Peyer's patch (tissue), 4 donors: ENCODE measurements at regions not wholly inside any gene's neighbourhood (a gene's known extent, or its start where the extent isn't known, plus 50 kb on each side); places are given as distances from the start of the nearest gene placed in this dataset.

Experiments
- POLR2A ChIP-seq, 2 donors: fragments of 450-650 bp; IDR thresholded peaks; one replicate each; pipeline ENCODE4 v1.5.1; 2017; ENCODE audit warnings: antibody characterized with exemption in 2 of 2, mild to moderate bottlenecking in 2 of 2, moderate library complexity in 2 of 2
- TF ChIP-seq, protein P1 (sequence below), 6 experiments: fragments of 450-650 bp in 4 of 6; fragments of 200-600 bp in 2 of 6; sonication (generic) in 1 of 6; IDR thresholded peaks; one replicate each; pipeline ENCODE4 v1.5.1; 2017 to 2019; ENCODE audit warnings: antibody characterized with exemption in 6 of 6, mild to moderate bottlenecking in 3 of 6, moderate library complexity in 1 of 6

DNA sequence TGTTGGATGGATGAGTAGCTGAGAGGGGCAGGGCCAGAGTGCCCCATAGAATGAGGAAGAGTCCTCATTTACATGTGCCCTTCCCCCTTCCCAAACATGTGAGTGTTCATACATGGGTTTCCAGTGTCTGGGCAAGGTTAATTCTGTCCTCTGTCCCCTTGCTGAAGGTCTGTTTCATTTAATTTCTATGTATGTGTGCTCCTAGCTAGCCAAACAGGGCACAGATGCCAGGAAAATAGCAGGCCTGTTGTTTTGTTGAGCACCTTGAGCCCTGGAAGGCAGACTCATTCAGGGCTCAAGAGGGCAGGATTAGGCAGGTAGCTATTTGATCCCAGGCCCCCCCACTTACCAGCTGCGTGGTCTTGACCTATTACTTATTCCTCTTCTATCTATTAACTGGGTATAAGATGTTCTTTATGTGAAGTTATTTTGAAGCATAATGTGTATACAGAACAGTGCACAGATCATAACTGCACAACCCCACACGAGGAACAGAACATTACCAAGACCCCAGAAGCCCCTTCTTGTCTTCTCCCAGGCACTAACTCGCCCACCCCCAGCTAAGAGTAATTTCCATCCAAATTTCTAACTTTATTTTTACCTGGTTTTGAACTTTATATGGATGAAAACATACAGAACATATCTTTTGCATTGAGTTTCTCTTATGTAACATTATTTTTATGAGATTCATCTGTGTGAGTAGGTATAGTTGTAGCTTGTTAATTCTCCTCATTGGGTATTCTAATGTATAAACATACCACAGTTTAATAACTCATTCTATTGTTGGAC, 164.3 kb downstream of the RPIA start:
- no peak for TF ChIP-seq POLR2A (IDR thresholded peaks at IDR 0.05)
- TF ChIP-seq, protein P1, sequence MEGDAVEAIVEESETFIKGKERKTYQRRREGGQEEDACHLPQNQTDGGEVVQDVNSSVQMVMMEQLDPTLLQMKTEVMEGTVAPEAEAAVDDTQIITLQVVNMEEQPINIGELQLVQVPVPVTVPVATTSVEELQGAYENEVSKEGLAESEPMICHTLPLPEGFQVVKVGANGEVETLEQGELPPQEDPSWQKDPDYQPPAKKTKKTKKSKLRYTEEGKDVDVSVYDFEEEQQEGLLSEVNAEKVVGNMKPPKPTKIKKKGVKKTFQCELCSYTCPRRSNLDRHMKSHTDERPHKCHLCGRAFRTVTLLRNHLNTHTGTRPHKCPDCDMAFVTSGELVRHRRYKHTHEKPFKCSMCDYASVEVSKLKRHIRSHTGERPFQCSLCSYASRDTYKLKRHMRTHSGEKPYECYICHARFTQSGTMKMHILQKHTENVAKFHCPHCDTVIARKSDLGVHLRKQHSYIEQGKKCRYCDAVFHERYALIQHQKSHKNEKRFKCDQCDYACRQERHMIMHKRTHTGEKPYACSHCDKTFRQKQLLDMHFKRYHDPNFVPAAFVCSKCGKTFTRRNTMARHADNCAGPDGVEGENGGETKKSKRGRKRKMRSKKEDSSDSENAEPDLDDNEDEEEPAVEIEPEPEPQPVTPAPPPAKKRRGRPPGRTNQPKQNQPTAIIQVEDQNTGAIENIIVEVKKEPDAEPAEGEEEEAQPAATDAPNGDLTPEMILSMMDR (IDR thresholded peaks at IDR 0.05), result no peak
